GM19043 (cell line): ENCODE measurements at regions not wholly inside any gene's neighbourhood (a gene's known extent, or its start where the extent isn't known, plus 50 kb on each side); places are given as distances from the start of the nearest gene placed in this dataset.

ENCODE experiments used
- ATAC-seq: cut with Tn5 transposase; IDR thresholded peaks from one replicate; pipeline ENCODE4 v1.9.1; 2021; ENCODE audit warnings: low read depth; ENCODE audit not compliant: unreplicated experiment

- no peak for ATAC-seq
Observed at GRCh38 chr20:1798982-1799381, 96.2 kb upstream of the SIRPA start.

DNA sequence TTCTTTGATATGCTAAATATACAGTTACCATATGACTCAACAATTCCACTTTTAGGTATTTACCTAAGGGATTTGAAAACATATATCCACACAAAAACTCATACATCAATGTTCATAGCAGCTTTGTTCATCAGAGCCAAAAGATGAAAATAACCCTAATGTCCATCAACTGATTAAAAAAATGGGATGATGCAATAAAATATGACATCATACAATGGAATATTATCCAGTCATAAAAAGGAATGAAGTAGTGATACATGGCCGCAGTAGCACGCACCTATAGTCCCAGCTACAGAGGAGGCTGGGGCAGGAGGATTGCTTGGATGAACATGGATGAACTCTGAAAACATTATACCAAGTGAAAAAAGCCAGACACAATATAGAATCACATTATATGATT lies 101.4 kb upstream of the SIRPA start:
- ATAC-seq: no peak

- ATAC-seq: no peak
Observed at GRCh38 chr20:1792274-1792673, 102.9 kb upstream of the SIRPA start.

DNA sequence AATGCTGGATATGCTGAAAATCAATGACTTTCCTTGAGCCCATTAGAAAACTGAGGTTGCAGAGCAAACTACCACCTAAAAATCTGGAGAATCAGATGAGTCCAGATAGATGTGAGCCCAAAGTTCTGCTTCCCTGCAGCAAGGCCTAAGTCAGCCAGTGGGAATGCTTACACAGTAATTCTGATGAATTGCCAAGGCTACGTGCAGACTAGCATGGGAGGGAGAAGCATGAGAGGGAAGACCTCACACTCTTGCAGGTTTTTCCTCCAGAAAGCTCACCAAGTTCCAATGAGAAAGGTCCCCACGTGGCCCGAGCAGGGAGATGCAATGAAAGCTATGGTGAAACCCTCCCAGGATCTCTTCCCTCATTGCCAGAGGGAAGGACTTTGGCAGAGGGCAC lies 104.8 kb upstream of the SIRPA start:
- ATAC-seq: no peak

DNA sequence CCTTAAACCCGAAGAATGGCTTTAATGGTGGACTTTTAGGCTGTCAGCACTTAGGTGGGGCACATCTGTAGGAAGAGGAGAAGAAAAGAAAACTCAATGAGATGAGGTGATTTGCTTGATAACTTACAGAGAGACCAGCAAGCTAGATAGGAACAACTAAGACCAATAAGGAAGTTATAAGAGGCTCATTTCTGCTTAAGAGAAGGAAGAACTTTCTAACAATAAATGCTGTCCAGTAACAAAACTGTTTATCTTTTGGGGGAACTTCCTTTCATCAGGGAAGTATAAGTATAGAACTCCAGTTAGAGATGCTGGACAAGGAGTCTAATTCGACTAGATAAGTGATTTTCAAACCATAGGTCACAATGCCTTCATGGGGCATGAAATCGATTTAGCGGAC lies 107.2 kb upstream of the SIRPA start:
- ATAC-seq: no peak

DNA sequence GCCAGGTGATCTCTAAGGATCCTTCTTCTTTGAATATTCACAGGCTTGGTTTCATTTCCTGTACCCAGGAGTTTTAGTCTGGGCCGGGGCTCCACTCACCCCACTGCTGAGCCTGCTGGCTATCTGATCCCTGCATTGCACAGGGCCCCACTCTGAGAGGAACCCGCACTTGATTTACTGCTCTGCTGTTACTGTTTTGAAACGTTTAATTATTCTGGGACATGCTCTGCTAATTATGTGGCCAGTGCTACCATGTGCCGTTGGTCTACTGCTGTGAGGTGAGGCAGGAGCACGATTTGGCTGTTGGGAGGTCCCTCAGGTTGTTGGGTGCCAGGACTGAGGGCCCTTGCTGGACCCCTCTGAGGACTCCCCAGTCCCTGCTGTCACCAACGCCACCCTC lies 108.7 kb upstream of the SIRPA start:
- ATAC-seq: no peak

GRCh38 chr20:1784586-1784985 lies 110.6 kb upstream of the SIRPA start:
- no peak for ATAC-seq

DNA sequence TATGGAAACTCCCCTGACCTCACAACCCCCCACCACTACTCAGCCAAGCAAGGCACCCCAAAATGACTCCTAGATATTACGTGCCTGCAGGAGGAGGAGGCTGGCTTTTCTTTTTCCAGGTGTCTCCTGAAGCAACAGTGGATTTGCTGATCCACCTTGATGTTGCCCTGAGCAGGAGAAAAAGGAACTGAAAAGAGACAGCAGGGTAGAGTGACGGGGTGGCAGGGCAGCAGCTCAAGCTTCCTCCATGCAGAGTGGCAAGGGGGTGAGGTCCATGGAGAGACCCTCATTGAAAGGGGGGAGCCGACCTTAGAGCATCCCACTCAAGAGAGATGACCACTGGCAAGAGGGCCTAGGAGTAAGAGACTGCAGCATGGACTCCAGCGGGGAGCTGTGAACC lies 112.0 kb upstream of the SIRPA start:
- ATAC-seq: no peak

GRCh38 chr20:1782181-1782580 lies 113.0 kb upstream of the SIRPA start:
- no peak for ATAC-seq

GRCh38 chr20:1779567-1779966 lies 115.6 kb upstream of the SIRPA start:
- ATAC-seq: no peak

- ATAC-seq: no peak
Observed at GRCh38 chr20:1778338-1778737, 116.9 kb upstream of the SIRPA start.

DNA sequence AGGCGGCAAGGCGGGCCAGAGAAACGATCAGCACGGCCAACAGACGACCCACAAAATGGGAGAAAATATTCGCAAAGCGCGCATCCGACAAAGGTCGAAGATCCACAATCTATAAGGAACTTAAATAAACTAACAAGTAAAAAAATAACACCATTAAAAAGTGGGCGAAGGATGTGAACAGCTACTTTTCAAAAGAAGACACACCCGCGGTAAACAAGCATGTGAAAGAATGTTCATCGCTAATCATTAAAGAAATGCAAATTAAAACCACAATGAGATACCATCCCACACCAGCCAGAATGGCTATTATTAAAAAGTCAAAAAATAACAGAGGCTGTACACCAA lies 117.8 kb upstream of the SIRPA start:
- ATAC-seq: no peak

- ATAC-seq: peak; percentile 64
Observed at GRCh38 chr20:1776681-1777475, 118.3 kb upstream of the SIRPA start.

DNA sequence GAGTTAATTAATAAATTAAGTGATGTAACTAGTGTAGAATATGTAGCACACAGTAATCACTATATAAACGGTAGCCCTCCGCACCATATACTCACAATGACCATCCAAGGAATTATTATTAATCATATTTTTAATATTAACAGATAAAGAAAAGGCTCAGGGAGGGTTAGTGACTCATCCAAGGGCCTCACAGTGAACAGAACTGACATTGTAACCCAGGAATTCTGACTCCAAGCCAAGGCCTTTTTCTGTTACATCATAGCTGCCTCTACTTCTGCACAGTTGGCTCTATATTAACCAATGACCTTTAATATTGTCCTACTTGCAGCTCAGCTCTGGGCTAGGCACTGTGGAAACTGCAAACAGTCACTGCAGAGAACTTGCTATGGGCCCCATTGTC lies 117.5 kb upstream of the SIRPG start:
- ATAC-seq: no peak

DNA sequence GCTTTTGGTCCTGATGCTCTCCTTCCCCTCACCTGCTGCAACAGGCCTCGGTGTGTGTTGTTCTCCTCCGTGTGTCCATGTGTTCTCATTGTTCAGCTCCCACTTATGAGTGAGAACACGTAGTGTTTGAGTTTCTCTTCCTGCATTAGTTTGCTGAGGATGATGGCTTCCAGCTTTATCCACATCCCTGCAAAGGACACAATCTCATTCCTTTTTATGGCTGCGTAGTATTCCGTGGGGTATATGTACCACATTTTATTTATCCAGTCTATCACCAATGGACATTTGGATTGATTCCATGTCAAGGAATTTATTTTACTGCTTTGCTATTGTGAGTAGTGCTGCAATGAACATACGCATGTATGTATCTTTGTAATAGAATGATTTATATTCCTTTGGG lies 116.9 kb upstream of the SIRPG start:
- no peak for ATAC-seq

GRCh38 chr20:1773816-1774215 lies 116.2 kb upstream of the SIRPG start:
- no peak for ATAC-seq

DNA sequence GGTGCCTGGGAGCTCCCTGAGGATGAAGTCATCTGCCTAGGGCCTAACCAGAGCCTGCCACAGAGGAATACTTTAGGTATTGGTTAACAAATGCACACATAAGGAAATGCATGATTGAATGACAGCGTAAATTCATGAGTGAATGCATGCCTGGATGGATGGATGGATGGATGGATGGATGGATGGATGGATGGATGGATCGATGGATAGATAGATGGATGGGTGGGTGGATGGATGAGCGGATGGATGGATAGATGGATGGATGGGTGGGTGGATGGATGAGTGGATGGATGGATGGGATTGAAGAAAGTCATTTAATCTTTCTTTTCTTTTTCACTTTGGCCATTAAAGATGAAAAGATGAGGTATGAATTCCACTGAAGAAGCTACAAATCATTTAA lies 111.9 kb upstream of the SIRPG start:
- ATAC-seq: no peak

DNA sequence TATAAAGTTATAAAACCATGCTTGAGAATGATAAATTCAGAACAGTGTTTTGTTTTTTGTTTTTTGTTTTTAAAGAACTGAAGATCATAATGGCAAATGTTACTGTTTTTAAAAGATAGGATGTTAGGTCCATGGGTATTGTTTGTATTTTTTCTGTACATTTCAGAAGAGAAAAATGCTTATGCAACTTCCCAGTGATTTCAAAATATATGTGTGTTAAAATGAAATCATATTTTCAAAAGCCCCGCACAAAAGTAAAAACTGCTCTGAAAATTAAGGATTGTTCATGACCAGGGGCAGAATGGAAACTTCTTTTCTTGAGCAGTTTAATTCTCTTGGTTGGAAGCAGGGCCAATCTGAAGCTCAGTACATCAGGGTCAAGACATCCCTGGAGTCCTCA lies 109.2 kb upstream of the SIRPG start:
- no peak for ATAC-seq

- peak; percentile 70 for ATAC-seq
Observed at GRCh38 chr20:1764136-1765033, 106.8 kb upstream of the SIRPG start.

- ATAC-seq: no peak
Observed at GRCh38 chr20:1761598-1761997, 104.0 kb upstream of the SIRPG start.

DNA sequence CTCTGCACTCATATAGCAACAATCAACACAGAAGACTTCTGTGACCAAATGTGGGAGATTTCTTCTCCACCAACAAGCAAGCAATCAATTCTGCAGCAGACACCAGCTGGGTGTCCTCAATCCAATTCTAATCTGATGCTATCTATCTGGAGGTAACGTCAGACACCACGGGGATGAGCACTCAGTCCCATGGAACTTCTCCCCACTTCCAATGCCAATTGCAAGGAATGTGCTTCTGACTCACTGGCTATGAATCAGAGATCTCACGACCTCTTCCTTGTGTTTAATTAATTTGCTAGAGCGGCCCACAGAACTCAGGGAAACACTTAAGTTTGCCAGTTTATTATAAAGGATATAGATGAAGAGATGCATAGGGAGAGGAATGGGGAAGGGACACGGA lies 103.5 kb upstream of the SIRPG start:
- ATAC-seq: no peak

GRCh38 chr20:1758765-1759164 lies 101.2 kb upstream of the SIRPG start:
- no peak for ATAC-seq
